Nephron progenitor cell (in vitro differentiated cells): ENCODE measurements at regions not wholly inside any gene's neighbourhood (a gene's known extent, or its start where the extent isn't known, plus 50 kb on each side); places are given as distances from the start of the nearest gene placed in this dataset.

Experiments used
- DNase-seq: peaks from one replicate; pipeline ENCODE4 v3.0.0; 2021
- H3K27ac Mint-ChIP-seq: 2 replicates; pipeline ENCODE4 v1.8.0; 2021; ENCODE audit warnings: mild to moderate bottlenecking, moderate library complexity, mixed read lengths
- H3K27me3 Mint-ChIP-seq: 2 replicates; pipeline ENCODE4 v1.8.0; 2021; ENCODE audit warnings: mild to moderate bottlenecking, low read depth, mixed read lengths; ENCODE audit not compliant: poor library complexity
- H3K36me3 Mint-ChIP-seq: 2 replicates; pipeline ENCODE4 v1.8.0; 2021; ENCODE audit warnings: low read depth, mixed read lengths
- H3K4me1 Mint-ChIP-seq: 2 replicates; pipeline ENCODE4 v1.8.0; 2021; ENCODE audit warnings: mixed read lengths
- H3K4me3 Mint-ChIP-seq: 2 replicates; pipeline ENCODE4 v1.8.0; 2021; ENCODE audit warnings: mild to moderate bottlenecking, moderate library complexity, mixed read lengths
- H3K9me3 Mint-ChIP-seq: 2 replicates; pipeline ENCODE4 v1.8.0; 2021; ENCODE audit warnings: mild to moderate bottlenecking, moderate library complexity, mixed read lengths
- CTCF ChIP-seq: fragments of 200-600 bp; sonication (generic); IDR thresholded peaks from 2 replicates; pipeline ENCODE4 v1.5.0; 2021; ENCODE audit warnings: antibody characterized with exemption

DNA sequence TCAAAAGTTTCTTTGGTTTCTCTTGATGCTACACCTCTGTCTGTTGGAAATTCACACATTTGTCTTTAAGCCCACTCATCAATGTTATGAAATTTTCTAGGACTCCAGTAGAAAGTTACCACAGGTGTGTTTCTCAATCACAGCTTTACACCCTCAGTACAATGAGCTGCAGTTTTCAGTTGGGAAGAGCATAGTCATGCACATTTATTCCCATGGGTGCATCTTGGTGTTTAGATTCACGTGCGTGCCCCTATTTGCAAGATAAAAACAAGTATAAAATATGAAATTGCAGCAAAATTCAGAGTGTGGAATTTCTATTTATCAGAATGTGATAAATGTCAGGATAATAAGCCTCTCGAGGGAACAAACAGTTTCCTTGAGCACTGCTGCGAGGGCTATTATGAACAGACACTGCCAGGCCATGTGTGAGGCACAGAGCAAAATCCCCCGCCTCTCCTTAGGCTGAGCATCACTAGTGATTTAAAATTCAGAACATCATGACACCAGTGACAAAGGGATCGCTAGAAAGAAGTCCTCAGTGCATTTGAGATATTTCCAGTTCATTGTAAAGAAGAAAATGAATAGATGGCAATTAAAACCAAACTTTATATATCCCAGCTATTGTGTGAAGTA lies 512.2 kb upstream of the TCF4 start:
- DNase-seq = no peak

DNA sequence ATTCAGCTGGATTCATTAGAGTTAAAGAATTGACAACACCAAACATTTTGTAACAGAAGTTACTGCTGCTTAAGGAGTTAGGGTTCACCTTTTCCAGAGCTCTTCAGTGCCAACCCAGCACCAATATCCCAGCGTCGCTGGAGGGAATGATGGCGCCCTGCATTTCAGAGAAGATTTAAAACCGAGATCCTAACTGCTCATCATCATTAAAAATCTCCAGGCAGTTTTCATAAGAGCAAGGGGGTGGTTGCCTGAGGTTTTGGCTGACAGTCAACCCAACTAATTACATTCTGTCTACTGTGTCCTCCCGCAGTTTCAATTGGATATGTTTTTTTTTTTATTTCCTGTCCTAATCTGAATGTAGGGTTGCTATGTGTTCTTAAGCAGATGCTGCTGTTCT lies 509.6 kb upstream of the TCF4 start:
- H3K4me1 Mint-ChIP-seq = peaks cover 2% of the 10 kb centered on the region
- DNase-seq = no peak
- H3K27ac Mint-ChIP-seq = no peak overlapping the region
- no peak overlapping the region for H3K4me3 Mint-ChIP-seq
- H3K27me3 Mint-ChIP-seq = peaks cover 5% of the 10 kb centered on the region
- no peak for TF ChIP-seq CTCF
- H3K9me3 Mint-ChIP-seq = no peaks in the 10 kb centered on the region
- H3K36me3 Mint-ChIP-seq = no peaks in the 10 kb centered on the region

More for the DNA sequence above, 512.2 kb upstream of the TCF4 start:
- TF ChIP-seq CTCF = no peak
- Mint-ChIP-seq H3K27me3 (peaks cover 5% of the 10 kb centered on the region), H3K27ac (no peak overlapping the region), H3K4me3 (no peak overlapping the region), H3K4me1 (no peaks in the 10 kb centered on the region), H3K9me3 (peaks cover 23% of the 10 kb centered on the region), H3K36me3 (peaks cover 22% of the 10 kb centered on the region)

DNA sequence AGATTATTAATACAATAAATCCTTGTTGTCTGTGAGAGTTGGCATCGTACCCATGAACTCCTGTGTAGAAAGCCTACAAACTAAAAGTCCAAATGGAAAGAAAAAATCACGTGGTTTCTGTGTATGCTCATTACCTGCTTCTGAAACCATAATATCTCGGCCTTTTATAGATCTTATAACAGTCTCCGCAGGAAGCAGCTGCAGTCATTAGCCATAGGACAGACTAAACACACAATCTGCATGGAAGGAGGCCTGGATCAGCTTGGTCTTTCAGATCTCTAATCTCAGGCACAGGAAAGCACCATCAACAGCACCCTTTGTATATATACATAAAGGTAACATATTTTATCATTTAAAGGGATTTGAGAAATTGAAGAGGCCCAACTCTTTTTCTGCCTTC lies 508.9 kb upstream of the TCF4 start:
- no peak for TF ChIP-seq CTCF
- DNase-seq = no peak
- no peak overlapping the region for H3K4me3 Mint-ChIP-seq
- H3K27me3 Mint-ChIP-seq = peaks cover 5% of the 10 kb centered on the region
- H3K9me3 Mint-ChIP-seq = no peaks in the 10 kb centered on the region
- peaks cover 5% of the 10 kb centered on the region for H3K4me1 Mint-ChIP-seq
- H3K36me3 Mint-ChIP-seq = no peaks in the 10 kb centered on the region
- no peak overlapping the region for H3K27ac Mint-ChIP-seq

DNA sequence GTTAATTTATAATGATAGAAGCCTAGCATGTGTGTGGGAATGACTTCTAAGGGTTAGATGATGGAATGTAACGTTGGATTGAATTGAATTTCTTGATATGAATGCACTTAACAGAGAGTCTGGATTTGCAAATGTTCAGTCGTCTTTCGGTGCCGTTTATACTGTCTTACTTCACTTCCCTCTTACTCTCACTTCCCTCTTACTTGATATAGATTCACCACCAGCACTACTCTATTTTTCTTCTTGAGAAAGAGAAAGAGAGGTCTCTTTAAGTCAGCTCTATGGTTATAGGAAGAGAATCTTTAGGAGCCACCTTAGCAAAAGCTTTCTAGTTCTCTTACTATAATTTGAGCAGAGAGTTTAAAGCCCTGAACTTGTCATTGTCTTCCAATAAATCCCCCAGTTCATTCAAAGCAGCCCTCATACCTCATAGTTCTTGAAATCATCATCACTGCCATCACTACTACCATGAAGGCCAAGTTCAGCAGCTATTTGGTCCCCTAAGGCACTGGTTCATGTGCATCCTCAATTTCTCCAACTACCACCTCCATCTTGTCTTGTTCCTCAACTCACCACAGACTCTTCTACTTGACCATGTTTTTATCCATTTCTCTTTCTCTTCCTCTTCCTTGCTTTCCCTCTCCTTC lies 501.7 kb upstream of the TCF4 start:
- Mint-ChIP-seq H3K27ac (no peak overlapping the region), H3K4me1 (peaks cover 6% of the 10 kb centered on the region), H3K9me3 (no peaks in the 10 kb centered on the region), H3K4me3 (no peak overlapping the region), H3K36me3 (no peaks in the 10 kb centered on the region), H3K27me3 (no peaks in the 10 kb centered on the region)
- DNase-seq = no peak
- no peak for TF ChIP-seq CTCF

- Mint-ChIP-seq H3K36me3 (no peaks in the 10 kb centered on the region), H3K4me1 (peaks cover 22% of the 10 kb centered on the region), H3K27ac (no peak overlapping the region), H3K9me3 (no peaks in the 10 kb centered on the region), H3K27me3 (no peaks in the 10 kb centered on the region), H3K4me3 (no peak overlapping the region)
- no peak for TF ChIP-seq CTCF
- no peak for DNase-seq
Observed at GRCh38 chr18:56086786-56087185, 498.8 kb upstream of the TCF4 start.

- Mint-ChIP-seq H3K4me1 (peaks cover 22% of the 10 kb centered on the region), H3K9me3 (no peaks in the 10 kb centered on the region), H3K4me3 (no peak overlapping the region), H3K27me3 (no peaks in the 10 kb centered on the region), H3K36me3 (no peaks in the 10 kb centered on the region), H3K27ac (no peak overlapping the region)
- TF ChIP-seq CTCF = no peak
- DNase-seq = no peak
Observed at GRCh38 chr18:56086176-56086575, 498.2 kb upstream of the TCF4 start.
